Mesodermal cell (in vitro differentiated cells): ENCODE measurements at regions not wholly inside any gene's neighbourhood (a gene's known extent, or its start where the extent isn't known, plus 50 kb on each side); places are given as distances from the start of the nearest gene placed in this dataset.

Experiments
- H3K27ac ChIP-seq: 2 replicates; pipeline ENCODE4 v1.7.0; 2013; ENCODE audit warnings: mild to moderate bottlenecking, low read depth, low read length, moderate library complexity; ENCODE audit not compliant: severe bottlenecking
- H3K36me3 ChIP-seq: 2 replicates; pipeline ENCODE4 v1.7.1; 2013; ENCODE audit warnings: mild to moderate bottlenecking, low read length, moderate library complexity; ENCODE audit not compliant: control insufficient read depth, insufficient read depth
- H3K4me1 ChIP-seq: one replicate; pipeline ENCODE4 v1.7.1; 2013; ENCODE audit warnings: mild to moderate bottlenecking, low read length; ENCODE audit not compliant: insufficient read depth, control insufficient read depth, poor library complexity, severe bottlenecking
- H3K4me3 ChIP-seq: 2 replicates; pipeline ENCODE4 v1.7.0; 2013; ENCODE audit warnings: low read length, control low read depth, mild to moderate bottlenecking; ENCODE audit not compliant: insufficient read depth, poor library complexity, severe bottlenecking; ENCODE audit errors: extremely low read depth
- H3K9me3 ChIP-seq: 2 replicates; pipeline ENCODE4 v1.7.1; 2013; ENCODE audit warnings: mild to moderate bottlenecking, low read length, moderate library complexity; ENCODE audit not compliant: control insufficient read depth
- WGBS, 2 experiments: methylation state at CpG; one replicate each; pipeline ENCODE4 v1.1.5; 2013; ENCODE audit warnings: missing lambda C conversion rate in 2 of 2; ENCODE audit not compliant: insufficient coverage in 2 of 2; 5-methylcytosine and 5-hydroxymethylcytosine counted together

DNA sequence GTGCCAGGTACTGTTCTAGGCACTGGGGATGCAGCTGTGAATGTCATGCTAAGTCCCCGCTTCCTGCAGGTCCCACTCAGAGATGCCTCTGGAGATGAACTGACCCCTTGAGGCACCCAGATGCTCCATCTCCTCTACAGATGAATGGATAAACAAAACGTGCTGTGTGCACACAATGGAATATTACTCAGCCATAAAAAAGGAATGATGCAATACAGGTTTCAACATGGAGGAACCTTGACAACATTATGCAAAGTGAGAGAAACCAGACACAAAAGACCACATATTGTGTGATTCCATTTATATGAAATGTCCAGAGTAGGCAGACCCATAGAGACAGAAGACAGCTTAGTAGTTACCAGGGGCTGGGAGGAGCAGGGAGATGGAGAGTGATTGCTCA, 320.1 kb upstream of the DIO3 start:
- H3K27ac ChIP-seq, result no peak overlapping the region
- H3K36me3 ChIP-seq, result no peaks in the 10 kb centered on the region
- no peaks in the 10 kb centered on the region for H3K9me3 ChIP-seq
- peaks cover 5% of the 10 kb centered on the region for H3K4me1 ChIP-seq
- no peak overlapping the region for H3K4me3 ChIP-seq
- 82 to 92% methylated on average over 1 to 2 of the region's 2 CpGs for WGBS, 2 experiments

- Histone ChIP-seq H3K4me1 (peaks cover 5% of the 10 kb centered on the region), H3K4me3 (no peak overlapping the region), H3K36me3 (no peaks in the 10 kb centered on the region), H3K9me3 (no peaks in the 10 kb centered on the region), H3K27ac (no peak overlapping the region)
- 52 to 63% methylated on average over 7 to 9 of the region's 10 CpGs for WGBS, 2 experiments
Observed at GRCh38 chr14:101241807-101242278, 319.5 kb upstream of the DIO3 start.

GRCh38 chr14:101242442-101243385, 318.6 kb upstream of the DIO3 start:
- Histone ChIP-seq H3K4me1 (peaks cover 5% of the 10 kb centered on the region), H3K27ac (no peak overlapping the region), H3K36me3 (no peaks in the 10 kb centered on the region), H3K4me3 (no peak overlapping the region), H3K9me3 (no peaks in the 10 kb centered on the region)
- 84 to 91% methylated on average over 17 to 19 of the region's 22 CpGs for WGBS, 2 experiments

DNA sequence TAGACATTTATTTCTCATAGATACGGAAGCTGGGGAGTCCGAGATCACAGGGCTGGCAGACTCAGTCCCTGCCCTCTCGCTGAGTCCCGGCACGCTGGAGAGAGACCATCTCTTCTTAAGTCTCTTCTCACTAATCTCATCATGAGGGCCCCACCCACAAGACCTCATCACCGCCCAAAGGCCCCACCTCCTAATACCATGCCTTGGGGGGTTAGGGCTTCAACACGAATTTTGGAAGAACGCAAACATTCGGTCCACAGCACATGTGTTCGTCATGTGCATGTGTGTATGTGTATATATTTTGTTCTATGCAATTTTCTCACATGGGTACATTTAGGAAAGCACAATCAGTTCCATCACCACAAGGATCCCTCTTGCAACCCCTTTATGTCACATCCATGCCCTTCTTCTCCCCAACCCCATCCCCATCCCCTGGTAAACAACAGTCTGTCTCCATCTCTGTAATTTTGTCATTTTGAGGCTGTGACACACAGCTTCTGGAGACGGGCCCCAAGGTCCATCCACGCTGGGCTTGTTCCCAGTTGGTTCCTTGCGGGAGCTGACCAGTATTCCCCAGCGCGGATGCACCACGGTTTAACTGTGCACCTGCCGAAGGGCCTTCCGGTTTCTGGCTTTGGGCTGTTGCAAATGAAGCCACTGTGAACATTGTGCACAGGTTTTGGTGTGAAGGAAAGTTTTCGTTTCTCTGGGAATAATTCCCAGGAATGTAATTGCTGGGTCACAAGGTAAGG, 317.5 kb upstream of the DIO3 start:
- peaks cover 5% of the 10 kb centered on the region for H3K4me1 ChIP-seq
- H3K4me3 ChIP-seq, result no peak overlapping the region
- H3K27ac ChIP-seq, result no peak overlapping the region
- WGBS, 2 experiments, result 93 to 95% methylated on average over 13 to 14 of the region's 19 CpGs
- H3K36me3 ChIP-seq, result no peaks in the 10 kb centered on the region
- H3K9me3 ChIP-seq, result no peaks in the 10 kb centered on the region

DNA sequence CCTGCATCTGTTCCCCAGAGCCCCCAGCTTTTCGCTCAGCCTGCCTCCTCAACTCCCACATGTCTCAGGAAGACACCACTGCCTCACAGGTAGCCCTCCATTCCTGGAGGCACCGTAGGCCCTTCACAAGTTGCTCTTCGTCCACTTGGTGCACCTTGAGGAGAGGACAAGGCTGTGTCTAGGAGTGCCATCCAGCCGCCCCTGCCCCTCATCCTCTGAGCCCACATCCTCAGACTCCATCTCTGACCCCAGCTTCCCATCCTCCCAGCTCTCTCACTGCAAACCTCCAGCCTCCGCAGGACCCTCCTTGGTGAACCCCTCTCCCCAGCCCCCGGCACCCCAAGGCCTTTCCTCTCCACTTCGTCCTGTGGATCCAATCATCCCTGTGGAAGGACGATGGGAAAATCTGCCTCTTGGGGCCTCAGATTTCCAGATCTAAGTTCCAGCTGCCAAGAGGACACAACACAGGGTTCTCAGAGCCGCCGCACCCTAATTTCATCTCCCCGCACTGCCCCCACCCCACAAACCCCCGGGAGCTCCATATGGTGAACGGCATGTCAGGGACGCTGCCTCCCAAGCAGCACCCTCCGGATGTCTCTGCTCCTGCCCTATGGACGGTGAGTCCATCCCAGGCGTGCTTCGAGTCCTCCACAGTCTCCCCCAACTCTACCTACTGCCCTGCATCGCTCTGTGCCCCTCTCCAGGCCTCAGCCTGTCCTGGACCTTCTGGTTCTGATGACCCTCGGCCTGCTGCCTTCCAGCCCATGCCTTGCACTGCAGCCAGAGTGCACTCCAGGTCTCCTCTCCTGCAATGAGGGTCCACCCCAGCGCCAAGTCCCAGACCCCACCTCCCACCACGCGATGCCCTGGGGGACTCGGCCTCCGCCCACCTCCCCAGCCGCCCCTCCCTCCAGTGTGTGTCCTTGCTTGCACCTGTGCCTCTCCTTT, 314.1 kb upstream of the DIO3 start:
- Histone ChIP-seq H3K36me3 (no peaks in the 10 kb centered on the region), H3K27ac (no peak overlapping the region), H3K9me3 (no peaks in the 10 kb centered on the region), H3K4me1 (peaks cover 2% of the 10 kb centered on the region), H3K4me3 (no peak overlapping the region)
- 91 to 92% methylated on average over 19 to 22 of the region's 26 CpGs for WGBS, 2 experiments

DNA sequence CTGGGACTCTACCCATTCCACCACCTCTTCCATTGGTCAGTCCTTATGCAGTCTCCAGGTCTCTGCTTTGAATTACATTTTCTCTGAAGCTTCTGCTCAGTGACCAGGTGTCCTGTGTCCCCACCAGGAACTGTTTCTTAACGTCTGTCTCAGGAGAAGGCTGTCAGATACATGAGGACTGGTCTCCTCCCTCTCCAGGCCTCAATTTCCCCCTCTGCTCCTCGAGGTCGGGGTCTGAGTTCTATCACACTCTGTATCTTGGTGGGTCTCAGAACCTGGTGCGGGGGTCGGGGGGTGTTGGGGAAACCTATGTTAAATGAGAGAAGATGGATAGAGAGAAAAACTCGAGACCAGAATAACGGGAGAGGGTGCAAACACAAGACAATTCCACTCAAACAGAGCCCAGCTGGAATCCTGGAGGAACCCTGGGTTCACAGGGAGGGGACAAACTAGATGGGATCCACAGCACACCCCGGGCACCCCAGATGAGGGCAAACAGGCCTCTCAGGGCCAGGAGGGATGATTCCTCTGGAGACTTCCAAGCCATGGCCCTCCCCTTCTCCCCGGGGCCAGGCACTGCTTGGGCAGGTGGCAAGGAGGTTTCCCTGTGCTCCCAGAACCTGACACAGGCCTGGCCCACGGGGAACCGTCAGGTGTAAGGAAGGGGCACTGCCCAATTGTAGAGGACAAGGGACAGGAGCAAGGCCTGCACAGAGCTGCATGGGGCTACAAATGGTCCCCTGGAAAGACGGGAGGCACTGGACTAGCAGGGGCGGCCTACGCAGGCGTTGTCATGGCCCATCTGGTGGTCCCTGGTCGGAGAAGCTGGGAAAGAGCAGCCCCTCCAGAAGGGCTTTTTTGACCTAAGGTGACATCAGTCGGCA, 313.2 kb upstream of the DIO3 start:
- Histone ChIP-seq H3K4me3 (no peak overlapping the region), H3K4me1 (no peaks in the 10 kb centered on the region), H3K9me3 (no peaks in the 10 kb centered on the region), H3K27ac (no peak overlapping the region), H3K36me3 (no peaks in the 10 kb centered on the region)
- 89 to 93% methylated on average over 11 of the region's 17 CpGs for WGBS, 2 experiments

DNA sequence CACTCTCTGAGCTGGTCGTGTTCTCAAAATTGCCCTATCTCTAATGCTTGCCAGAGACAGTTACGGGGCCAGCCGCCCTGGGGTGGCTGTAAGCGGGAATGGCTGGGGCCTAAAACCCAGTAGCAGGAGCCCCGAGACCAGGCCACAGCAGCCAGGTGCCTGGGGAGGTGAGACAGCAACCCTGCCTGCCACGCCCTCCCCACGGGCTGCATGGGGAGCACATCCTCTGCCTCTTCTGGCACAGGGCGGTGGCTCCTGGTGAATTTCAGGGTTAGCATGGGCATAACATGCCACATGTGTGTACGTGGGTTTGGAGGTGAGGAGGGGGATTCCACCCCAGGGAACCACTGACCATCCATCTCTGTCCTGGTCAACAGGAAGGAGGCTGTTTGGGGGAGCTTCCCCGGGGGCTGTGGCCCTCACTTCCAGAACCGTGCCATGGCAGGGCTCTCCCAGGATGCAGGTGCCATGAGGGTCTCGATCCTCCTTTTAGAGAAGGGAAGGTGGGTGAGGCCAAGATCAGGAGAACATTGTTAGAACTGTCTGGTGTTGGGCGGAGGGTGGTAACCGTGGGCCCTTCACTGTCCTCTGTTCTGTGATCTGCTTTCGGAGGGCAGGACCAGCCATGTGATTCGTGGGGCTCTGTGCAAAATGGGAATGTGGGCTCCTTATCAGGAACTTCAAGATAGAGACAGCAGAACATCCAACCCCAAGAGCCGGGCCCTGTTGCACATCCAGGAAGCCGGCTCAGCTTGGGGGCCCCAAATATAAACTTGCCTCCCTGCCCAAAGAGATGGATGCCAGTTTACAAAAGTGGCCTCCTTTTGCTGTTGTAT, 312.2 kb upstream of the DIO3 start:
- H3K4me3 ChIP-seq, result no peak overlapping the region
- no peaks in the 10 kb centered on the region for H3K4me1 ChIP-seq
- 87 to 91% methylated on average over 13 to 16 of the region's 18 CpGs for WGBS, 2 experiments
- H3K27ac ChIP-seq, result no peak overlapping the region
- H3K9me3 ChIP-seq, result no peaks in the 10 kb centered on the region
- H3K36me3 ChIP-seq, result no peaks in the 10 kb centered on the region

DNA sequence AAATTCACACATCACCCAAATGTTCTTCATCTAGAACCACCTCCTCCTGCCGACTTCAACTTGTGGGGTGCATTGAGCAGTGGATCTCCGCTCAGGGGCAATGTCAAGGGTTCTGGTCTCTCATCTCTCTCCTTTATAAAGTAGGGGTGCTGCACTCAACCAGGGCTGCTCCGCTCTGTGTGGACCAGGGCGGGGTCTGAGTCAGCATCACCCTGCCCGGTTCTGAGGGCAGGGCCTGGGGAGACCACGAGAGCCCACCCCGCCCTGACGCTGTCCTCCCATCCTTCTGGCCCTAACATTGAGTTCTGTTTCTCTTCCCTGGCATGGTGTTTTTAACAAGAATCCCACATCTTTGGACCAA, 311.6 kb upstream of the DIO3 start:
- Histone ChIP-seq H3K9me3 (no peaks in the 10 kb centered on the region), H3K4me1 (no peaks in the 10 kb centered on the region), H3K27ac (no peak overlapping the region), H3K36me3 (no peaks in the 10 kb centered on the region), H3K4me3 (no peak overlapping the region)
- 94 to 96% methylated on average over 7 to 8 of the region's 8 CpGs for WGBS, 2 experiments

DNA sequence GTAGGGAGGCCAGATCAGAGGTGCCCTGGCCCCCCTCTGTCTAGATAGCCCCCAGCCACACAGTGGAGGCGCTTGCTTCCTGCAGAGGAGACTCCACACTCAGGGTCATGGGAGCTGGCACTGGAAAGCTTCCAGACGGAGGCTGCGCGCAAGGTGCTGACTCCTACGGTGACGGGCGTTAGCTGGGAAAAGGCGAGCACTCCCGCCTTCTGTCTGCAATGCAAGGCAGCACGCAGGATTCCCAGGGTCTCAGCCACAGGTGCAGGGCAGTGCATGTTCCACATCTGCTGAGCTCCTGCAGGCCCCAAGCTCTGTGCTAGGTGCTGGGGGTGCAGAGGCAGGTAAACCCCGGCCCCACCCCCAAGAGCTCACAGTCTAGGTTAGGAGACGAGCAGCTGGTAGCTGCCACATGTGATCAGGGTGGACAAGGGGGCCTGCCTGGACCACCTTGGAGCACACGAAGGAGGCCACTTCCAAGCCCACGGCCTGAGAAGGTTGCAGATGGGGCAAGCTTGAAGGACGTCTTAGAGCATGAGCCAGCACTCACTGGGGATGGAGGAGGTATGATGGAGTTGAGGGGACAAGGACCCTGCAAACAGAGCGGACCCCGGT, 310.9 kb upstream of the DIO3 start:
- H3K4me3 ChIP-seq, result no peak overlapping the region
- WGBS, 2 experiments, result 96 to 97% methylated on average over 15 to 17 of the region's 17 CpGs

More for the DNA sequence above, 310.9 kb upstream of the DIO3 start:
- H3K36me3 ChIP-seq, result no peaks in the 10 kb centered on the region
- H3K9me3 ChIP-seq, result no peaks in the 10 kb centered on the region
- no peaks in the 10 kb centered on the region for H3K4me1 ChIP-seq
- no peak overlapping the region for H3K27ac ChIP-seq
